H1 (cell line): ENCODE measurements at regions not wholly inside any gene's neighbourhood (a gene's known extent, or its start where the extent isn't known, plus 50 kb on each side); places are given as distances from the start of the nearest gene placed in this dataset.

Experiments
- CTCF ChIA-PET: fragments of 300-600 bp; sonication (Branson Sonifier 250); formaldehyde crosslinking; loops from one replicate; lab custom pipeline; 2021; ENCODE audit not compliant: partially characterized antibody; lab: Charles Lee
- POLR2A ChIA-PET: fragments of 300-600 bp; sonication (Branson Sonifier 250); formaldehyde crosslinking; loops from one replicate; lab custom pipeline; 2021; ENCODE audit warnings: inconsistent platforms; ENCODE audit not compliant: partially characterized antibody; lab: Charles Lee
- DNase-seq, 2 experiments: peaks; one replicate each; pipeline versions ENCODE4 v3.0.0 to v3.0.0-alpha.2; 2010 to 2022; ENCODE audit warnings: low spot score in 2 of 2, low read depth in 1 of 2, mixed read lengths in 1 of 2
- FAIRE-seq: peaks from 2 replicates; lab custom pipeline; 2011; peaks lifted over from hg19 to GRCh38; lab: Jason Lieb, UNC
- H2AFZ ChIP-seq: 2 replicates; pipeline ENCODE4 v1.8.1; 2012; ENCODE audit warnings: low read length, inconsistent platforms
- H2AK5ac ChIP-seq: 2 replicates; pipeline ENCODE4 v1.6.1; 2013; ENCODE audit warnings: low read depth, low read length
- H2BK120ac ChIP-seq: replicated peaks from 2 replicates; pipeline ENCODE3; 2013; ENCODE audit warnings: low read depth, low read length, inconsistent platforms
- H2BK12ac ChIP-seq: 2 replicates; pipeline ENCODE4 v1.6.1; 2013; ENCODE audit warnings: low read depth, low read length
- H2BK15ac ChIP-seq: 2 replicates; pipeline ENCODE4 v1.6.1; 2013; ENCODE audit warnings: low read length
- H2BK20ac ChIP-seq: 2 replicates; pipeline ENCODE4 v1.6.1; 2013; ENCODE audit warnings: low read length
- H2BK5ac ChIP-seq: 2 replicates; pipeline ENCODE4 v1.6.1; 2013; ENCODE audit warnings: low read depth, low read length
- H3K14ac ChIP-seq: 2 replicates; pipeline ENCODE4 v1.6.1; 2013; ENCODE audit warnings: inconsistent platforms; ENCODE audit not compliant: insufficient read length
- H3K18ac ChIP-seq: 2 replicates; pipeline ENCODE4 v1.6.1; 2013; ENCODE audit warnings: low read length; ENCODE audit errors: extremely low read depth
- H3K23ac ChIP-seq: 2 replicates; pipeline ENCODE4 v1.6.1; 2013; ENCODE audit warnings: inconsistent platforms; ENCODE audit not compliant: insufficient read length
- H3K23me2 ChIP-seq: 2 replicates; pipeline ENCODE4 v1.6.1; 2013; ENCODE audit warnings: low read depth, low read length
- H3K27ac ChIP-seq: 2 replicates; pipeline ENCODE4 v1.6.1; 2011; ENCODE audit warnings: low read depth, low read length, inconsistent platforms
- H3K27me3 ChIP-seq, 4 experiments: replicated peaks in 1 of 4; 1 replicate in 1 of 4; 2 replicates in 3 of 4; pipeline versions ENCODE4 v1.6.1 to v1.8.1; 2011 to 2013; ENCODE audit warnings: low read length in 3 of 4, mild to moderate bottlenecking in 3 of 4, inconsistent platforms in 2 of 4, mixed read lengths in 2 of 4, moderate library complexity in 1 of 4; ENCODE audit not compliant: control insufficient read depth in 3 of 4, insufficient read depth in 3 of 4; ENCODE audit errors: extremely low read depth in 1 of 4
- H3K36me3 ChIP-seq, 4 experiments: 2 replicates each; pipeline versions ENCODE4 v1.6.1 to v1.8.1; 2011 to 2013; ENCODE audit warnings: mild to moderate bottlenecking in 4 of 4, low read length in 3 of 4, moderate library complexity in 2 of 4, control low read depth in 1 of 4, inconsistent platforms in 1 of 4; ENCODE audit not compliant: insufficient read depth in 4 of 4, control insufficient read depth in 2 of 4
- H3K4ac ChIP-seq: replicated peaks from 2 replicates; pipeline ENCODE3; 2013; ENCODE audit warnings: low read length, low read depth, mixed read lengths, inconsistent platforms; ENCODE audit not compliant: insufficient read length
- H3K4me1 ChIP-seq, 4 experiments: replicated peaks in 1 of 4; 1 replicate in 1 of 4; 2 replicates in 3 of 4; pipeline versions ENCODE4 v1.6.1 to v1.8.1; 2011 to 2013; ENCODE audit warnings: low read length in 3 of 4, inconsistent platforms in 2 of 4, mixed read lengths in 1 of 4; ENCODE audit not compliant: insufficient read depth in 4 of 4, control insufficient read depth in 3 of 4
- H3K4me2 ChIP-seq, 2 experiments: 2 replicates each; pipeline versions ENCODE4 v1.6.1 to v1.8.1; 2011 to 2013; ENCODE audit warnings: low read depth in 2 of 2, low read length in 2 of 2, control low read depth in 1 of 2, inconsistent platforms in 1 of 2, mild to moderate bottlenecking in 1 of 2; ENCODE audit not compliant: insufficient read depth in 1 of 2
- H3K4me3 ChIP-seq, 4 experiments: fragments of 200-600, 300-600 bp in 1 of 4; sonication (generic), shearing (Covaris generic), sonication (Bioruptor Twin) in 1 of 4; 2 replicates each; pipeline versions ENCODE4 v1.5.1 to v1.8.1; 2011 to 2016; ENCODE audit warnings: low read length in 4 of 4, low read depth in 3 of 4, control low read depth in 2 of 4, inconsistent platforms in 2 of 4, mild to moderate bottlenecking in 2 of 4, mixed read lengths in 1 of 4, moderate library complexity in 1 of 4; ENCODE audit not compliant: insufficient read depth in 2 of 4; ENCODE audit errors: extremely low read depth in 1 of 4
- H3K56ac ChIP-seq: replicated peaks from 2 replicates; pipeline ENCODE3; 2013; ENCODE audit warnings: low read depth, mild to moderate bottlenecking, mixed read lengths, low read length, inconsistent platforms; ENCODE audit not compliant: insufficient read length
- H3K79me1 ChIP-seq: 2 replicates; pipeline ENCODE4 v1.6.1; 2013; ENCODE audit warnings: low read depth, low read length, control low read depth
- H3K79me2 ChIP-seq, 2 experiments: 2 replicates each; pipeline versions ENCODE4 v1.6.1 to v1.8.1; 2012 to 2013; ENCODE audit warnings: low read length in 2 of 2, mild to moderate bottlenecking in 2 of 2, inconsistent platforms in 1 of 2; ENCODE audit not compliant: insufficient read depth in 2 of 2, control insufficient read depth in 1 of 2
- H3K9ac ChIP-seq, 4 experiments: replicated peaks in 1 of 4; 1 replicate in 1 of 4; 2 replicates in 3 of 4; pipeline versions ENCODE4 v1.6.1 to v1.8.1; 2011 to 2013; ENCODE audit warnings: low read depth in 3 of 4, low read length in 3 of 4, control low read depth in 2 of 4, mild to moderate bottlenecking in 2 of 4, moderate library complexity in 2 of 4, inconsistent platforms in 1 of 4; ENCODE audit errors: extremely low read depth in 1 of 4
- H3K9me3 ChIP-seq, 2 experiments: 2 replicates each; pipeline versions ENCODE4 v1.6.1 to v1.8.1; 2012 to 2013; ENCODE audit warnings: mild to moderate bottlenecking in 2 of 2, moderate library complexity in 2 of 2, control low read depth in 1 of 2, inconsistent platforms in 1 of 2, low read depth in 1 of 2, low read length in 1 of 2, mixed read lengths in 1 of 2; ENCODE audit not compliant: insufficient read depth in 2 of 2
- H4K20me1 ChIP-seq, 2 experiments: replicated peaks in 1 of 2; 2 replicates each; pipeline versions ENCODE3 to v1.8.1; 2011 to 2013; ENCODE audit warnings: inconsistent platforms in 2 of 2, low read length in 2 of 2, mild to moderate bottlenecking in 1 of 2; ENCODE audit not compliant: insufficient read depth in 2 of 2, control insufficient read depth in 1 of 2
- H4K5ac ChIP-seq: 2 replicates; pipeline ENCODE4 v1.6.1; 2013; ENCODE audit warnings: low read length, low read depth, mixed read lengths, inconsistent platforms; ENCODE audit not compliant: insufficient read length
- H4K8ac ChIP-seq: 2 replicates; pipeline ENCODE4 v1.8.0; 2013; ENCODE audit warnings: mild to moderate bottlenecking, moderate library complexity, low read length, inconsistent platforms; ENCODE audit not compliant: insufficient read depth; ENCODE audit errors: extremely low read depth
- H4K91ac ChIP-seq: replicated peaks from 2 replicates; pipeline ENCODE3; 2013; ENCODE audit warnings: low read length, mixed read lengths, inconsistent platforms; ENCODE audit not compliant: insufficient read length
- CREB1 ChIP-seq: IDR thresholded peaks from 2 replicates; pipeline ENCODE4 v1.6.1; 2012; ENCODE audit warnings: inconsistent platforms
- FOSL1 ChIP-seq: IDR thresholded peaks from 2 replicates; pipeline ENCODE4 v1.6.1; 2011; ENCODE audit warnings: mild to moderate bottlenecking, low read depth, low read length, moderate library complexity; ENCODE audit not compliant: insufficient read depth
- HDAC6 ChIP-seq: IDR thresholded peaks from one replicate; pipeline ENCODE4 v1.7.1; 2012; ENCODE audit warnings: low read depth, mild to moderate bottlenecking, inconsistent platforms, low read length, moderate library complexity
- NANOG ChIP-seq: IDR thresholded peaks from 2 replicates; pipeline ENCODE4 v1.6.1; 2011; ENCODE audit warnings: low read length, low read depth, mild to moderate bottlenecking, inconsistent platforms; ENCODE audit not compliant: insufficient read depth, poor library complexity, severe bottlenecking
- RAD21 ChIP-seq, 2 experiments: IDR thresholded peaks in 1 of 2; conservative IDR thresholded peaks in 1 of 2; 2 replicates each; pipeline ENCODE4 v1.6.1; 2011; ENCODE audit warnings: low read depth in 2 of 2, low read length in 2 of 2, improper control_type of control experiment in 1 of 2, inconsistent platforms in 1 of 2, mild to moderate bottlenecking in 1 of 2, moderate library complexity in 1 of 2
- SIRT6 ChIP-seq: IDR thresholded peaks from one replicate; pipeline ENCODE4 v1.7.1; 2012; ENCODE audit warnings: low read length, inconsistent platforms
- WGBS, 2 experiments: shearing (Covaris generic) in 1 of 2; methylation state at CpG; one replicate each; pipeline versions ENCODE4 v1.1.6 to v1.1.7; 2013 to 2015; ENCODE audit warnings: low lambda C conversion rate in 2 of 2, mixed read lengths in 2 of 2, inconsistent platforms in 1 of 2, low coverage in 1 of 2, missing lambda C conversion rate in 1 of 2; ENCODE audit not compliant: insufficient replicate concordance in 2 of 2, insufficient coverage in 1 of 2, insufficient read length in 1 of 2; ENCODE audit errors: extremely low coverage in 1 of 2, missing lambda C conversion rate in 1 of 2; 5-methylcytosine and 5-hydroxymethylcytosine counted together

GRCh38 chr18:78032574-78032973, 782.9 kb downstream of the GALR1 start:
- no peak overlapping the region for H3K27ac ChIP-seq
- H3K56ac ChIP-seq: no peak overlapping the region
- no peak overlapping the region for H2BK20ac ChIP-seq
- CTCF ChIA-PET: no interaction called here
- H3K9me3 ChIP-seq: no peaks in the 10 kb centered on the region
- peak overlapping the region; percentile 47 to 65; a peak in 2 of 4 replicates for H3K4me2 ChIP-seq
- no peak overlapping the region for H3K23ac ChIP-seq
- no peak overlapping the region for H4K5ac ChIP-seq
- no peaks in the 10 kb centered on the region for H3K79me1 ChIP-seq
- H4K8ac ChIP-seq: no peak overlapping the region
- no peak overlapping the region for H2BK120ac ChIP-seq
- 72% methylated on average over 5 of the region's 6 CpGs; no CpG with 5 or more reads in 1 of the 2 experiments for WGBS, 2 experiments
- H3K27me3 ChIP-seq: no peaks in the 10 kb centered on the region
- DNase-seq (no peak), FAIRE-seq (no peak)
- H2BK5ac ChIP-seq: no peak overlapping the region
- no peak overlapping the region for H3K18ac ChIP-seq
- peak overlapping the region; percentile 31; the same call in 1 of the 2 replicates for H2AFZ ChIP-seq
- TF ChIP-seq RAD21 (IDR thresholded peaks at IDR 0.05 in 1 of 2, conservative IDR thresholded peaks at IDR 0.05 in 1 of 2; ENCODE audit: low read depth in 2 of 2, low read length in 2 of 2): no peak
- no peak for TF ChIP-seq FOSL1
- TF ChIP-seq CREB1: no peak
- no peak for TF ChIP-seq HDAC6
- no peak for TF ChIP-seq SIRT6
- no peak for TF ChIP-seq NANOG
- no peak overlapping the region for H3K9ac ChIP-seq
- no peak overlapping the region for H2AK5ac ChIP-seq
- peaks cover 0 to 11% (median 3%) of the 10 kb centered on the region in 4 experiments; a peak in 5 of 7 replicates for H3K4me1 ChIP-seq
- no peak overlapping the region for H2BK15ac ChIP-seq
- no peak overlapping the region for H3K4me3 ChIP-seq
- no peak overlapping the region for H3K14ac ChIP-seq
- no peak overlapping the region for H2BK12ac ChIP-seq
- H4K20me1 ChIP-seq: no peaks in the 10 kb centered on the region
- no peaks in the 10 kb centered on the region for H3K79me2 ChIP-seq
- H3K4ac ChIP-seq: no peak overlapping the region
- H3K23me2 ChIP-seq: no peaks in the 10 kb centered on the region
- no peak overlapping the region for H4K91ac ChIP-seq
- H3K36me3 ChIP-seq: no peaks in the 10 kb centered on the region
- POLR2A ChIA-PET: no interaction called here
